ENCODE measurements at regions not wholly inside any gene's neighbourhood (a gene's known extent, or its start where the extent isn't known, plus 50 kb on each side); places are given as distances from the start of the nearest gene placed in this dataset.

DNA sequence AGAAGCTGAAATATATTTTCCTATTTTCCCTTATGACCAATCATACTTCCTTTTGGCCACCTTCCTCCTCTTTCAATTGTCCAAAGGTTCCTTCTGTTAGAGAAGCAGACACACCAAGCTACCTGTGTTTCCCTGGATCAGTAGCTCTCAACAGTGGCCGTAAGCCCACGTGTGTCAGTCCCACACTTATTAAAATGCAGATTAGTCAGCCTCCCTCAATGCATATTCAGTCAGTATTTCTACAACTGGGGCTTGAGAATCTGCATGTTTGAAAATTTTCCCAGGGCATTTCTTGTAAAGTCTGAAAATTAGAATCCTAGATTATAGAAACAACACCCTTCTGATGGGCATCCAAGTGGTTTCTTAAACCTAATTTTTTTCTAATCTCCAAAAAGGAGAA lies 54.0 kb upstream of the ITPRID2 start:
- no peak overlapping the region for H3K4me2 ChIP-seq (ENCODE audit: low read length)
- H3K27ac ChIP-seq (ENCODE audit: low read depth, low read length) = no peak overlapping the region
- peaks cover 2% of the 10 kb centered on the region; the same call in 1 of the 2 replicates for H3K9me3 ChIP-seq (ENCODE audit: control insufficient read depth, insufficient read depth, low read length)
- H3K79me2 ChIP-seq (ENCODE audit: control insufficient read depth, low read length) = no peaks in the 10 kb centered on the region
- H3K27me3 ChIP-seq (ENCODE audit: control insufficient read depth, low read length) = no peaks in the 10 kb centered on the region
- no peak overlapping the region for H3K4me3 ChIP-seq (ENCODE audit: low read length)
- no peaks in the 10 kb centered on the region for H3K36me3 ChIP-seq (ENCODE audit: control insufficient read depth, low read length)
- no peaks in the 10 kb centered on the region for H3K4me1 ChIP-seq (ENCODE audit: control insufficient read depth, low read length)
- no peaks in the 10 kb centered on the region for H3K9me2 ChIP-seq (replicated peaks; ENCODE audit: control insufficient read depth, low read length)
- H3F3A ChIP-seq (ENCODE audit: control insufficient read depth, insufficient read depth) = no peaks in the 10 kb centered on the region
- TF ChIP-seq, protein P1, sequence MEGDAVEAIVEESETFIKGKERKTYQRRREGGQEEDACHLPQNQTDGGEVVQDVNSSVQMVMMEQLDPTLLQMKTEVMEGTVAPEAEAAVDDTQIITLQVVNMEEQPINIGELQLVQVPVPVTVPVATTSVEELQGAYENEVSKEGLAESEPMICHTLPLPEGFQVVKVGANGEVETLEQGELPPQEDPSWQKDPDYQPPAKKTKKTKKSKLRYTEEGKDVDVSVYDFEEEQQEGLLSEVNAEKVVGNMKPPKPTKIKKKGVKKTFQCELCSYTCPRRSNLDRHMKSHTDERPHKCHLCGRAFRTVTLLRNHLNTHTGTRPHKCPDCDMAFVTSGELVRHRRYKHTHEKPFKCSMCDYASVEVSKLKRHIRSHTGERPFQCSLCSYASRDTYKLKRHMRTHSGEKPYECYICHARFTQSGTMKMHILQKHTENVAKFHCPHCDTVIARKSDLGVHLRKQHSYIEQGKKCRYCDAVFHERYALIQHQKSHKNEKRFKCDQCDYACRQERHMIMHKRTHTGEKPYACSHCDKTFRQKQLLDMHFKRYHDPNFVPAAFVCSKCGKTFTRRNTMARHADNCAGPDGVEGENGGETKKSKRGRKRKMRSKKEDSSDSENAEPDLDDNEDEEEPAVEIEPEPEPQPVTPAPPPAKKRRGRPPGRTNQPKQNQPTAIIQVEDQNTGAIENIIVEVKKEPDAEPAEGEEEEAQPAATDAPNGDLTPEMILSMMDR (IDR thresholded peaks at IDR 0.05; ENCODE audit: low read depth, low read length, poor library complexity, severe bottlenecking) = no peak
- H4K20me1 ChIP-seq (ENCODE audit: control insufficient read depth, insufficient read depth, low read depth, low read length) = no peaks in the 10 kb centered on the region

DNA sequence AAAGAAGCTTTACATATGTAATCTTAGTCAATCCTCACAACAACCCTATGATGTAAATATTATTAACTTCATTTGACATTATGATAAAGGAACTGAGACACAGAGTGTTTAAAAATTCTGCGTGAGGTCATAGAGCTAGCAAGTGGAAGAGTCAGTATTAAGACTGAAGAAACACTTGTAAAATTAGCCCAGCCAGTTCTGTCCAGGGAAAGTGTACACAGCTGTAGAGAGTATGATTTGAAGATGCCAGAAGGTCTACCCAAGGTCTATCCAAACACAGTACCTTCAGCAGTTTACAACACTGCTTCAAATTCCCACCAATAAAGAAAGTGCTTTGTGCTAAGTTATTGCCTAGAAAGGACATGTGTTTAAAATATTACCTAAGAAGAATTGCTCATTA lies 51.7 kb upstream of the ITPRID2 start:
- Histone ChIP-seq H3K27ac (ENCODE audit: low read depth, low read length) (no peak overlapping the region), H3K9me2 (replicated peaks; ENCODE audit: control insufficient read depth, low read length) (no peaks in the 10 kb centered on the region), H3K4me2 (ENCODE audit: low read length) (no peak overlapping the region), H3K79me2 (ENCODE audit: control insufficient read depth, low read length) (no peaks in the 10 kb centered on the region), H4K20me1 (ENCODE audit: control insufficient read depth, insufficient read depth, low read depth, low read length) (no peaks in the 10 kb centered on the region), H3K4me1 (ENCODE audit: control insufficient read depth, low read length) (no peaks in the 10 kb centered on the region), H3K36me3 (ENCODE audit: control insufficient read depth, low read length) (no peaks in the 10 kb centered on the region), H3K9me3 (ENCODE audit: control insufficient read depth, insufficient read depth, low read length) (no peaks in the 10 kb centered on the region), H3K27me3 (ENCODE audit: control insufficient read depth, low read length) (no peaks in the 10 kb centered on the region), H3K4me3 (ENCODE audit: low read length) (no peak overlapping the region), H3F3A (ENCODE audit: control insufficient read depth, insufficient read depth) (no peaks in the 10 kb centered on the region)
- TF ChIP-seq, protein P1 (IDR thresholded peaks at IDR 0.05; ENCODE audit: low read depth, low read length, poor library complexity, severe bottlenecking) = no peak
- no peak for TF ChIP-seq EZH2phosphoT487 (IDR thresholded peaks at IDR 0.05; ENCODE audit: borderline replicate concordance, low read length)

DNA sequence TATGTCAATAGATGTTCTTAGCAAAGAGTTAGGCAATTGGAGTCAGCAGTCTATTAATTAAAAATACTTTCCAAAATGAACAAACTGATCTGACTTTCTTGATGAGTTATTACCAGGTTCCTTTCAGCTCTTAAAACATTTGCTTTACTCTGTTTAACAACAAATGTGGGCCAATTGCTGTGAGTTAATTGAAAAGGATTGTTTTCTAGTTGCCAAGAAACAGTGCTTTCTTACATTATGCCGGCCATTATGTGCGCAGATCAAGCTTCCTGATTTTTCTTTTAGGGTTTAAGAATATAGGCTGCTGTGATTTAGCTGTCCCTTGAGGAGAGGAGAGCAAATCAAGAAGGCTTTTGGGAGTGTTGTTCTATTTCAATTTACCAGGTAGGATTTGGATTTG lies 50.5 kb upstream of the ITPRID2 start:
- no peaks in the 10 kb centered on the region for H3F3A ChIP-seq (ENCODE audit: control insufficient read depth, insufficient read depth)
- no peaks in the 10 kb centered on the region for H3K4me1 ChIP-seq (ENCODE audit: control insufficient read depth, low read length)
- no peak for TF ChIP-seq EZH2phosphoT487 (IDR thresholded peaks at IDR 0.05; ENCODE audit: borderline replicate concordance, low read length)
- TF ChIP-seq, protein P1 (IDR thresholded peaks at IDR 0.05; ENCODE audit: low read depth, low read length, poor library complexity, severe bottlenecking) = no peak
- no peaks in the 10 kb centered on the region for H3K36me3 ChIP-seq (ENCODE audit: control insufficient read depth, low read length)
- H3K27me3 ChIP-seq (ENCODE audit: control insufficient read depth, low read length) = no peaks in the 10 kb centered on the region
- no peaks in the 10 kb centered on the region for H3K79me2 ChIP-seq (ENCODE audit: control insufficient read depth, low read length)
- H3K4me2 ChIP-seq (ENCODE audit: low read length) = no peak overlapping the region
- no peak overlapping the region for H3K27ac ChIP-seq (ENCODE audit: low read depth, low read length)
- no peaks in the 10 kb centered on the region for H4K20me1 ChIP-seq (ENCODE audit: control insufficient read depth, insufficient read depth, low read depth, low read length)
- no peak overlapping the region for H3K4me3 ChIP-seq (ENCODE audit: low read length)
- H3K9me2 ChIP-seq (replicated peaks; ENCODE audit: control insufficient read depth, low read length) = no peaks in the 10 kb centered on the region
- H3K9me3 ChIP-seq (ENCODE audit: control insufficient read depth, insufficient read depth, low read length) = no peaks in the 10 kb centered on the region
